NCI-H2107 treated with DMSO at 0.1 percent for 48 hours (cell line): ENCODE measurements at regions not wholly inside any gene's neighbourhood (a gene's known extent, or its start where the extent isn't known, plus 50 kb on each side); places are given as distances from the start of the nearest gene placed in this dataset.
A peak's percentile ranks its signal among the peaks of the same experiment; 100 is the strongest.
"Not testable (repeated sequence)": the region's sequence is repeated elsewhere in the genome, so short reads cannot be mapped to it uniquely, and the experiment has no call there.

Experiments used
- DNase-seq: peaks from one replicate; lab custom pipeline; 2025; ENCODE audit not compliant: unreplicated experiment; lab: John Stamatoyannopoulos, UW

- no peak for DNase-seq
Measured at GRCh38 chr15:38726187-38726586, 161.6 kb upstream of the RASGRP1 start.

- DNase-seq = no peak
Measured at GRCh38 chr15:38733331-38733730, 168.7 kb upstream of the RASGRP1 start.

GRCh38 chr15:38740206-38740605 lies 175.6 kb upstream of the RASGRP1 start:
- no peak for DNase-seq

GRCh38 chr15:38743147-38743546 lies 178.5 kb upstream of the RASGRP1 start:
- DNase-seq = no peak

- no peak for DNase-seq
Measured at GRCh38 chr15:38745126-38745525, 180.5 kb upstream of the RASGRP1 start.

- DNase-seq = no peak
Measured at GRCh38 chr15:38745626-38746025, 181.0 kb upstream of the RASGRP1 start.

GRCh38 chr15:38746211-38746610 lies 181.6 kb upstream of the RASGRP1 start:
- DNase-seq = no peak

- peak; percentile 35 for DNase-seq
Measured at GRCh38 chr15:38748710-38749109, 184.1 kb upstream of the RASGRP1 start.

- peak; percentile 64 for DNase-seq
Measured at GRCh38 chr15:38750786-38751185, 186.2 kb upstream of the RASGRP1 start.

- no peak for DNase-seq
Measured at GRCh38 chr15:38755718-38756117, 191.1 kb upstream of the RASGRP1 start.

GRCh38 chr15:38756441-38756840 lies 191.8 kb upstream of the RASGRP1 start:
- no peak for DNase-seq

GRCh38 chr15:38758043-38758442 lies 193.4 kb upstream of the RASGRP1 start:
- peak; percentile 19 for DNase-seq

GRCh38 chr15:38761681-38762080 lies 197.1 kb upstream of the RASGRP1 start:
- DNase-seq = no peak

GRCh38 chr15:38768970-38769369 lies 204.4 kb upstream of the RASGRP1 start:
- DNase-seq = no peak

- DNase-seq = no peak
Measured at GRCh38 chr15:38769492-38769891, 204.9 kb upstream of the RASGRP1 start.

- DNase-seq = not testable (repeated sequence)
Measured at GRCh38 chr15:38774076-38774475, 209.5 kb upstream of the RASGRP1 start.

GRCh38 chr15:38781196-38781595 lies 216.6 kb upstream of the RASGRP1 start:
- no peak for DNase-seq

GRCh38 chr15:38782156-38782555 lies 217.5 kb upstream of the RASGRP1 start:
- no peak for DNase-seq

GRCh38 chr15:38788918-38789317 lies 224.3 kb upstream of the RASGRP1 start:
- no peak for DNase-seq

- no peak for DNase-seq
Measured at GRCh38 chr15:38789566-38789965, 225.0 kb upstream of the RASGRP1 start.

- no peak for DNase-seq
Measured at GRCh38 chr15:38793206-38793810, 228.7 kb upstream of the RASGRP1 start.

- no peak for DNase-seq
Measured at GRCh38 chr15:38795471-38796245, 231.0 kb upstream of the RASGRP1 start.

- no peak for DNase-seq
Measured at GRCh38 chr15:38796589-38796988, 232.0 kb upstream of the RASGRP1 start.
